OCI-LY3 (cell line): ENCODE measurements at regions not wholly inside any gene's neighbourhood (a gene's known extent, or its start where the extent isn't known, plus 50 kb on each side); places are given as distances from the start of the nearest gene placed in this dataset.

Source experiments
- CTCF ChIP-seq: fragments of 200-600, 300-600 bp; sonication (generic); IDR thresholded peaks from 2 replicates; pipeline ENCODE4 v1.5.1; 2014; ENCODE audit warnings: antibody characterized with exemption, low read length, low read depth
- EZH2phosphoT487 ChIP-seq: fragments of 200-600 bp; shearing (Covaris generic); IDR thresholded peaks from 2 replicates; pipeline ENCODE4 v1.6.1; 2018; ENCODE audit warnings: antibody characterized with exemption, mixed run types, low read depth

DNA sequence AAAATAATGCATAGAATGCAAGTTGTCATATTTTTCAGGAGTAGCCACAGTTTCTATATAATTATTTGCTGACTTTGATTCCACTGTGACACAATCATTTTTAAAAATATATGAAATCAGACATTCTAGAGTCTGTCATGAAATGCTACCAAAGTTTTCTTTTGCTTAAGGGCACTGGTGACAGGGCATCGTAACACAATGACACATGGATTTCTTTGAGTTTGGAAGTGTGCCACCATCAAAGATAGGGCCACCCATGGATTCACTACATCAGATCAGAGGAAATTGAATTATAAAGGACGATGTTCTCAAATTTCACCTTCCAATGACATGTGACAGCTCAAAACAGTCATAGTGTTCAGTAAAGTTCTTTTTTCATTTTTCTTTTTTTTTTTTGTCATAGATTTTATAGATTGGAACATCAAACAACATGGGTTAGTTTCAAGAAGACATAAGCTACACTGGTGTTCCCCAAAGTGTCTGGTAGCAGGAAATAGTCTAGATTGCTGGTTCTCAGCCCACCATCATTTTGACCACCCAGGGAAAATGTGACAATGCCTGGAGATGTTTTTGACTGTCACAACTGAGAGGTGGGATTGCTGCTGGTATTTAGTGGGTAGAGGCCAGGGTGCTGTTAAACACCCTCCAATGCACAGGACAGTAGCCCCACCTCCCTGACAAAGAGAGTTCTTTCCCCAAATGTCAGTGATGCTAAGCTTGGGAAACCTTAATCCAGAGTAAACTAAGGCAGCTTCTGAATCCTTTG lies 123.8 kb upstream of the DOK5 start:
- TF ChIP-seq CTCF (no peak), EZH2phosphoT487 (no peak)
